Endodermal cell (in vitro differentiated cells): ENCODE measurements at regions not wholly inside any gene's neighbourhood (a gene's known extent, or its start where the extent isn't known, plus 50 kb on each side); places are given as distances from the start of the nearest gene placed in this dataset.
"Not testable (repeated sequence)": the region's sequence is repeated elsewhere in the genome, so short reads cannot be mapped to it uniquely, and the experiment has no call there.

Experiments
- DNase-seq: peaks from one replicate; pipeline ENCODE4 v3.0.0-alpha.2; 2017
- H3K27ac ChIP-seq: 2 replicates; pipeline ENCODE4 v1.5.1; 2013; ENCODE audit warnings: mild to moderate bottlenecking, low read depth, low read length, moderate library complexity
- H3K27me3 ChIP-seq: 2 replicates; pipeline ENCODE4 v1.6.1; 2013; ENCODE audit warnings: mild to moderate bottlenecking, low read length, moderate library complexity; ENCODE audit not compliant: insufficient read depth, control insufficient read depth, poor library complexity, severe bottlenecking
- H3K36me3 ChIP-seq: 2 replicates; pipeline ENCODE4 v1.7.0; 2013; ENCODE audit warnings: mild to moderate bottlenecking, low read length, moderate library complexity; ENCODE audit not compliant: control insufficient read depth, insufficient read depth
- H3K4me1 ChIP-seq: one replicate; pipeline ENCODE4 v1.7.0; 2013; ENCODE audit warnings: low read length; ENCODE audit not compliant: control insufficient read depth, insufficient read depth
- H3K4me3 ChIP-seq: 2 replicates; pipeline ENCODE4 v1.5.1; 2013; ENCODE audit warnings: mild to moderate bottlenecking, low read length, moderate library complexity
- H3K9ac ChIP-seq: 2 replicates; pipeline ENCODE4 v1.6.1; 2013; ENCODE audit warnings: mild to moderate bottlenecking, low read length, moderate library complexity; ENCODE audit not compliant: poor library complexity, severe bottlenecking; ENCODE audit errors: extremely low read depth
- H3K9me3 ChIP-seq: 2 replicates; pipeline ENCODE4 v1.6.1; 2013; ENCODE audit warnings: mild to moderate bottlenecking, low read length, moderate library complexity; ENCODE audit not compliant: control insufficient read depth
- H3K27ac Mint-ChIP-seq: 2 replicates; pipeline ENCODE4 v1.8.0; 2020; ENCODE audit warnings: mixed read lengths
- H3K27me3 Mint-ChIP-seq: 2 replicates; pipeline ENCODE4 v1.8.0; 2021; ENCODE audit warnings: mild to moderate bottlenecking, mixed read lengths; ENCODE audit not compliant: insufficient read depth
- H3K36me3 Mint-ChIP-seq: 2 replicates; pipeline ENCODE4 v1.8.0; 2020; ENCODE audit warnings: low read depth, mixed read lengths
- H3K4me1 Mint-ChIP-seq: 2 replicates; pipeline ENCODE4 v1.8.0; 2020; ENCODE audit warnings: mixed read lengths
- H3K4me3 Mint-ChIP-seq: 2 replicates; pipeline ENCODE4 v1.8.0; 2020; ENCODE audit warnings: mild to moderate bottlenecking, moderate library complexity, mixed read lengths
- H3K9me3 Mint-ChIP-seq: 2 replicates; pipeline ENCODE4 v1.8.0; 2020; ENCODE audit warnings: mild to moderate bottlenecking, mixed read lengths
- WGBS, 2 experiments: methylation state at CpG; one replicate each; pipeline versions ENCODE4 v1.1.5 to v1.1.7; 2013; ENCODE audit warnings: missing lambda C conversion rate in 2 of 2, mixed read lengths in 1 of 2; ENCODE audit not compliant: insufficient coverage in 1 of 2, insufficient read length in 1 of 2; 5-methylcytosine and 5-hydroxymethylcytosine counted together

DNA sequence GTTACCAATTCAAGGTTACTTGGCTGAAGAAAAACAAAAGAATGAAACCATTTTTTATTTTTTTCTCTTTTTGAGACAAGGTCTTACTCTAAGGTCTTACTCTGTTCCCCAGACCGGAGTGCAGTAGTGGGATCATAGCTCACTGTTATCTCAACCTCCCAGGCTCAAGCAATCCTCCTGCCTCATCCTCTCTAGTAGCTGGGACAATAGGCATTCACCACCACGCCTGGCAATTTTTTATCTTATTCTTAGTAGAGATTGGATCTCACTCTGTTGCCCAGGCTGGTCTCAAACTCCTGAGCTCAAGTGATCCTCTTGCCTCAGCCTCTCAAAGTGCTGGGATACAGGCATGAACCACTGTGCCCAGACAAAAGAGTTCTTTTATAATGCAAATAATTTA lies 3732.0 kb upstream of the OR11H1 start:
- H3K27ac ChIP-seq, H3K27me3 ChIP-seq, H3K36me3 ChIP-seq, H3K9ac ChIP-seq, DNase-seq, H3K9me3 ChIP-seq, H3K27me3 Mint-ChIP-seq, H3K27ac Mint-ChIP-seq, H3K4me1 ChIP-seq, H3K4me3 Mint-ChIP-seq, H3K4me3 ChIP-seq, H3K4me1 Mint-ChIP-seq, H3K36me3 Mint-ChIP-seq: not testable (repeated sequence)
- peaks cover 42% of the 10 kb centered on the region for H3K9me3 Mint-ChIP-seq
- 60 to 73% methylated on average over 1 of the region's 2 CpGs for WGBS, 2 experiments

DNA sequence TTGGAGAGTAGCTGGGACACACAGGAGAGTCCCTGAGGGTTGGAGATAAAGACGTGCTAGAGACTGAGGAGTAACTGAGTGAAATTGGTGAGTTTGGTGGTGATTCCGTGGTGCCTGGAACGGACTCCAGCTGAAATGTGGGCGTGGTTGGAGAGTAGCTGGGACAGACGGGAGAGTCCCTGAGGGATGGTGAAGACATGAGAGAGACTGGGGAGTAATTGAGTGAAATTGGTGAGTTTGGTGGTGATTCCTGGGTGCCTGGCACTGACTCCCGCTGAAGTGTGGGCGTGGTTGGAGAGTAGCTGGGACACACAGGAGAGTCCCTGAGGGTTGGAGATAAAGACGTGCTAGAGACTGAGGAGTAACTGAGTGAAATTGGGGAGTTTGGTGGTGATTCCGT lies 3712.5 kb upstream of the OR11H1 start:
- H3K4me3 ChIP-seq, DNase-seq, H3K4me1 ChIP-seq, H3K36me3 ChIP-seq, H3K9ac ChIP-seq, H3K27me3 ChIP-seq, H3K27ac Mint-ChIP-seq, H3K4me3 Mint-ChIP-seq, H3K4me1 Mint-ChIP-seq, H3K27me3 Mint-ChIP-seq, H3K36me3 Mint-ChIP-seq, H3K27ac ChIP-seq, H3K9me3 ChIP-seq: not testable (repeated sequence)
- 76% methylated on average over 6 of the region's 9 CpGs; no CpG with 5 or more reads in 1 of the 2 experiments for WGBS, 2 experiments
- H3K9me3 Mint-ChIP-seq = peaks cover 49% of the 10 kb centered on the region

DNA sequence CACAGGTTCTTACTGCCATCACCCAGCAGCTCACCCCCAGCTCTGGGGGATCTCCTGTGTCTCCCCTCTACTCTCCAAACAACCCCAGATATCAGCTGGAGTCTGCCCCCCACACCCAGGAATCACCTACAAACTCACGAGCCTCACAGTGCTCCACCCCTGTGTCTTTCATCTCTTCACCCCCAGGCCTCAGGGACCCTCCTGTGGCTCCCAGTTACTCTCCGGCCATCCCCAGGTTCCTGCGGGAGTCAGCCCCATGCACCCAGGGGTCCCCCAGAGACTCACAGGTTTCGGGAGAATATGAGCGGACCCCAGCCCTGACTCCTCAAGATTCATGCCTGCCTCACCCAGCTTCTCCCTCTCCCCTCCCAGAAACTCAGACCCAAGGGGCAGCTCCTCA lies 3709.1 kb upstream of the OR11H1 start:
- not testable (repeated sequence) for H3K4me1 ChIP-seq, H3K27me3 ChIP-seq, H3K9me3 ChIP-seq, H3K4me3 ChIP-seq, H3K9ac ChIP-seq, H3K4me1 Mint-ChIP-seq, H3K36me3 Mint-ChIP-seq, H3K27ac Mint-ChIP-seq, DNase-seq, H3K36me3 ChIP-seq, H3K27ac ChIP-seq, H3K27me3 Mint-ChIP-seq, H3K4me3 Mint-ChIP-seq
- peaks cover 61% of the 10 kb centered on the region for H3K9me3 Mint-ChIP-seq
- WGBS, 2 experiments = 67 to 92% methylated on average over 1 to 2 of the region's 5 CpGs

DNA sequence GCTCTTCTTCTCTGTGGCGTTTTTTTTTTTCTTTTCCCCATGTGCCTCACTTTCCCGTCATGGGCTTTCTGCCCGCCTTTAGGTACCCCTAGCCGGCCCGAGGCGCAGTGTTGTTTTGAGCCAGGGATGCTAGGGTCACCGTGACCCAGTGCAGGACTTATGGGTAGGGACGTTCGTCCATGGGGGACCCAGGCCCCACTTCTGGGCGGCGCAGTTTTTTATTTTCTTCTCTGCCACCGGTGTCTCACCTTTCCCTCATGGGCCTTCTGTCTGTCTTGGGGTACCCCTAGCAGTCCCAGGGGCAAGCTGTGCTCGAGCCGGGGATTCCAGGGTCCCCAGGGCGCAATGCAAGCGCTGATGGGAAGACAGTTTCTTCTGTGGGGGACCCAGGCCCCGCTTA lies 3705.7 kb upstream of the OR11H1 start:
- WGBS, 2 experiments = 78% methylated on average over 7 of the region's 17 CpGs; no CpG with 5 or more reads in 1 of the 2 experiments
- not testable (repeated sequence) for H3K36me3 Mint-ChIP-seq, H3K4me3 Mint-ChIP-seq

DNA sequence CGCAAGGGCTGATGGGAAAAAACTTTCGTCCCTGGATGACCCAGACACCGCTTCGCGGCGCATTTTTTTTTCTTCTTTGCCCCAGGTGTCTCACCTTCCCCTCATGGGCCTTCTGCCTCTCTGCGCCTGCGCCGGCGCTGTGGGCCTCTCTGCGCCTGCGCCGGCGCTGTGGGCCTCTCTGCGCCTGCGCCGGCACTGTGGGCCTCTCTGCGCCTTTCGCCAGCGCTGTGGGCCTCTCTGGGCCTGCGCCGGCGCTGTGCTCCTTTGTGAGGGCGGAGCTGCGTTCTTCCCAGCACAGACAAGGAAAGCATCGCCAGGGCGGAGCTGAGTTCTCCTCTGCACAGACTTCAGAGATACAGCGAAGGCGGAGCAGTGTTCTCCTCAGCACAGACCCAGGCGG lies 3703.0 kb upstream of the OR11H1 start:
- H3K4me3 Mint-ChIP-seq = not testable (repeated sequence)

More for the DNA sequence above, 3705.7 kb upstream of the OR11H1 start:
- not testable (repeated sequence) for H3K4me3 ChIP-seq, H3K9me3 ChIP-seq, H3K27ac ChIP-seq, H3K4me1 Mint-ChIP-seq, H3K4me1 ChIP-seq, H3K36me3 ChIP-seq, H3K27me3 ChIP-seq, H3K27ac Mint-ChIP-seq, DNase-seq, H3K27me3 Mint-ChIP-seq, H3K9ac ChIP-seq
- H3K9me3 Mint-ChIP-seq = peaks cover 54% of the 10 kb centered on the region

DNA sequence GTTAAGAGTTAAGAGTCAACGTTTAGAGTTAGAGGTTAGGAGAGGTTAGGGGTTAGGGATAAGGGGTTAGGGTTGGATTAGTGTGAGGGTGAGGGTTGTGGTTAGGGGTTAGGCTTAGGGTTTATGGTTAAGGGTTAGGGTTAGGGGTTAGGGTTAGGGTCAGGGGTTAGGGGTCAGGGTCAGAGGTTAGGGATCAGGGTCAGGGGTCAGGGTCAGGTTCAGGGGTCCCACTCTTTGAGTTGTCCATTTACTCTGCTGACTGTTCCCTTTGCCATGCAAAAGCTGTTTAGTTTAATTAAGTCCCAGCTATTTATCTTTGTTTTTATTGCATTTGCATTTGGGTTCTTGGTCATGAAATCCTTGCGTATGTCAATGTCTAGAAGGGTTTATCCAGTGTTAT lies 3702.0 kb upstream of the OR11H1 start:
- H3K27ac ChIP-seq, DNase-seq, H3K4me1 Mint-ChIP-seq, H3K27me3 ChIP-seq, H3K27me3 Mint-ChIP-seq, H3K9ac ChIP-seq, H3K36me3 Mint-ChIP-seq, H3K4me1 ChIP-seq, H3K9me3 ChIP-seq, H3K36me3 ChIP-seq, H3K4me3 ChIP-seq, H3K4me3 Mint-ChIP-seq, H3K27ac Mint-ChIP-seq: not testable (repeated sequence)
- WGBS, 2 experiments = no CpG with 5 or more reads among the region's 2 CpGs
- H3K9me3 Mint-ChIP-seq = peaks cover 29% of the 10 kb centered on the region

More for the DNA sequence above, 3703.0 kb upstream of the OR11H1 start:
- not testable (repeated sequence) for H3K27me3 ChIP-seq, H3K27ac ChIP-seq, H3K27me3 Mint-ChIP-seq, H3K36me3 Mint-ChIP-seq, H3K4me1 ChIP-seq, H3K9me3 ChIP-seq, H3K9ac ChIP-seq, H3K4me1 Mint-ChIP-seq, DNase-seq, H3K27ac Mint-ChIP-seq, H3K36me3 ChIP-seq, H3K4me3 ChIP-seq
- WGBS, 2 experiments = 98% methylated on average over 14 of the region's 30 CpGs; no CpG with 5 or more reads in 1 of the 2 experiments
- peaks cover 35% of the 10 kb centered on the region for H3K9me3 Mint-ChIP-seq

DNA sequence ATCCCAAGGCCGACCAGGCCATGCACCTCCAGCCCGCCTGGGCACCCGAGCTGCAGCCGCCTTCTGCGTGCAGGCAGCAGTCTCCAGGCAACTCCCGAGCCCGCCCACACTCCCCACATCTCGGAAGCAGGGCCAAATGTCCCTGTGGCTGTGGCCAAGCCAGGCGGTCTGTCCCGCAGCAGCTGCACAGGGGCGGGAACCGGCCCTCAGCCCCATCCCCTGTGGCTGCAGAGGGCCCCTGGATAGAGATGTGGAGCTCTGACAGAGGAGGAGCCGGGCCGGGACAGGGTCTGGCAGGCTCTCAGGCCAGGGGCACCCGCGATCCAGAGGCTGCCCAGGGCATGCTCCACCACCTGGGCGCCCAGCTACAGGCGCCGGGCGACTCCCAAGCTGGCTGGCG lies 3698.6 kb upstream of the OR11H1 start:
- not testable (repeated sequence) for H3K27me3 ChIP-seq, H3K36me3 Mint-ChIP-seq, H3K4me3 ChIP-seq, H3K9me3 ChIP-seq, H3K4me3 Mint-ChIP-seq, H3K4me1 ChIP-seq, H3K36me3 ChIP-seq, H3K27me3 Mint-ChIP-seq, H3K9ac ChIP-seq, H3K27ac ChIP-seq, H3K4me1 Mint-ChIP-seq, H3K27ac Mint-ChIP-seq
- WGBS, 2 experiments = 84% methylated on average over 8 of the region's 21 CpGs; no CpG with 5 or more reads in 1 of the 2 experiments
- peak; percentile 49 for DNase-seq
- H3K9me3 Mint-ChIP-seq = peaks cover 10% of the 10 kb centered on the region
